ENCODE measurements at regions not wholly inside any gene's neighbourhood (a gene's known extent, or its start where the extent isn't known, plus 50 kb on each side); places are given as distances from the start of the nearest gene placed in this dataset.

- DNase-seq (ENCODE audit: low read depth) = no peak
- TF ChIP-seq CTCF (IDR thresholded peaks at IDR 0.05; ENCODE audit: insufficient read depth, low read depth, low read length) = no peak
- no peak overlapping the region for H3K4me3 ChIP-seq (ENCODE audit: low read depth, low read length)
Measured at GRCh38 chr4:165766976-165767375, 106.1 kb upstream of the TLL1 start.

GRCh38 chr4:165767671-165768070 lies 105.4 kb upstream of the TLL1 start:
- H3K4me3 ChIP-seq (ENCODE audit: low read depth, low read length) = no peak overlapping the region
- no peak for TF ChIP-seq CTCF (IDR thresholded peaks at IDR 0.05; ENCODE audit: insufficient read depth, low read depth, low read length)
- no peak for DNase-seq (ENCODE audit: low read depth)

GRCh38 chr4:165768281-165768680 lies 104.8 kb upstream of the TLL1 start:
- DNase-seq (ENCODE audit: low read depth) = no peak
- no peak for TF ChIP-seq CTCF (IDR thresholded peaks at IDR 0.05; ENCODE audit: insufficient read depth, low read depth, low read length)
- H3K4me3 ChIP-seq (ENCODE audit: low read depth, low read length) = no peak overlapping the region

- no peak overlapping the region for H3K4me3 ChIP-seq (ENCODE audit: low read depth, low read length)
- TF ChIP-seq CTCF (IDR thresholded peaks at IDR 0.05; ENCODE audit: insufficient read depth, low read depth, low read length) = no peak
- no peak for DNase-seq (ENCODE audit: low read depth)
Measured at GRCh38 chr4:165774326-165774725, 98.7 kb upstream of the TLL1 start.

- no peak for DNase-seq (ENCODE audit: low read depth)
- TF ChIP-seq CTCF (IDR thresholded peaks at IDR 0.05; ENCODE audit: insufficient read depth, low read depth, low read length) = no peak
- H3K4me3 ChIP-seq (ENCODE audit: low read depth, low read length) = no peak overlapping the region
Measured at GRCh38 chr4:165779950-165780670, 92.9 kb upstream of the TLL1 start.

- peak; percentile 1 for DNase-seq (ENCODE audit: low read depth)
- no peak for TF ChIP-seq CTCF (IDR thresholded peaks at IDR 0.05; ENCODE audit: insufficient read depth, low read depth, low read length)
- H3K4me3 ChIP-seq (ENCODE audit: low read depth, low read length) = no peak overlapping the region
Measured at GRCh38 chr4:165780735-165781134, 92.3 kb upstream of the TLL1 start.

- DNase-seq (ENCODE audit: low read depth) = no peak
- TF ChIP-seq CTCF (IDR thresholded peaks at IDR 0.05; ENCODE audit: insufficient read depth, low read depth, low read length) = no peak
- no peak overlapping the region for H3K4me3 ChIP-seq (ENCODE audit: low read depth, low read length)
Measured at GRCh38 chr4:165782623-165783022, 90.4 kb upstream of the TLL1 start.

All from fibroblast of villous mesenchyme (primary cell).